Thyroid gland (tissue), 4 donors: ENCODE measurements at regions not wholly inside any gene's neighbourhood (a gene's known extent, or its start where the extent isn't known, plus 50 kb on each side); places are given as distances from the start of the nearest gene placed in this dataset.

Experiments used
- CTCF ChIP-seq, 6 experiments: fragments of 200-600 bp in 3 of 6; fragments of 450-650 bp in 3 of 6; sonication (generic) in 3 of 6; IDR thresholded peaks; one replicate each; pipeline ENCODE4 v1.5.1; 2016 to 2019; ENCODE audit warnings: antibody characterized with exemption in 6 of 6, mild to moderate bottlenecking in 2 of 6, inconsistent platforms in 1 of 6, moderate library complexity in 1 of 6
- POLR2A ChIP-seq, 2 donors: fragments of 450-650 bp; IDR thresholded peaks; one replicate each; pipeline ENCODE4 v1.6.1; 2017; ENCODE audit warnings: antibody characterized with exemption in 2 of 2, mild to moderate bottlenecking in 2 of 2, moderate library complexity in 1 of 2

- TF ChIP-seq CTCF (IDR thresholded peaks at IDR 0.05) (no peak), POLR2A (IDR thresholded peaks at IDR 0.05) (no peak)
These were observed 111.7 kb upstream of the PTPN1 start for GRCh38 chr20:50398471-50398820.
